ENCODE measurements at regions not wholly inside any gene's neighbourhood (a gene's known extent, or its start where the extent isn't known, plus 50 kb on each side); places are given as distances from the start of the nearest gene placed in this dataset.

GRCh38 chr4:167711517-167711916, 380.8 kb upstream of the ANXA10 start:
- intact Hi-C loops (cut with DNase I; ENCODE audit: low total_unique reads) = no loop called here
- in situ Hi-C loops (cut with MboI; ENCODE audit: low pct_ligation_motif_present in 1 of 4, low pct_unique_long_range_greater_than_20kb in 1 of 4, low sequenced_read_pairs in 3 of 4) = no loop called here
- TF ChIP-seq CTCF (IDR thresholded peaks at IDR 0.05) = no peak
- no peak for TF ChIP-seq POLR2A (IDR thresholded peaks at IDR 0.05)
- no peak for TF ChIP-seq POLR2AphosphoS5 (IDR thresholded peaks at IDR 0.05)
- TF ChIP-seq EP300 (IDR thresholded peaks at IDR 0.05; ENCODE audit: low read depth) = no peak
- no peaks in the 10 kb centered on the region for H3K27me3 ChIP-seq
- WGBS, 2 donors (ENCODE audit: low coverage in 1 of 2) = 49 to 55% methylated on average over 5 of the region's 5 CpGs
- no peaks in the 10 kb centered on the region for H3K9me3 ChIP-seq
- H3K4me1 ChIP-seq = no peaks in the 10 kb centered on the region
- H3K36me3 ChIP-seq = no peaks in the 10 kb centered on the region
- H3K4me3 ChIP-seq = no peak overlapping the region
- DNase-seq = no peak
- H3K27ac ChIP-seq = no peak overlapping the region

GRCh38 chr4:167713756-167714155, 378.6 kb upstream of the ANXA10 start:
- no peaks in the 10 kb centered on the region for H3K36me3 ChIP-seq
- H3K4me3 ChIP-seq = no peak overlapping the region
- 67 to 83% methylated on average over 1 of the region's 1 CpG for WGBS, 2 donors (ENCODE audit: low coverage in 1 of 2)
- H3K4me1 ChIP-seq = no peaks in the 10 kb centered on the region
- intact Hi-C loops (cut with DNase I; ENCODE audit: low total_unique reads) (no loop called here), in situ Hi-C loops (cut with MboI; ENCODE audit: low pct_ligation_motif_present in 1 of 4, low pct_unique_long_range_greater_than_20kb in 1 of 4, low sequenced_read_pairs in 3 of 4) (no loop called here)
- no peaks in the 10 kb centered on the region for H3K9me3 ChIP-seq
- no peak for DNase-seq
- H3K27me3 ChIP-seq = no peaks in the 10 kb centered on the region
- no peak for TF ChIP-seq POLR2AphosphoS5 (IDR thresholded peaks at IDR 0.05)
- no peak for TF ChIP-seq POLR2A (IDR thresholded peaks at IDR 0.05)
- TF ChIP-seq EP300 (IDR thresholded peaks at IDR 0.05; ENCODE audit: low read depth) = no peak
- TF ChIP-seq CTCF (IDR thresholded peaks at IDR 0.05) = no peak
- H3K27ac ChIP-seq = no peak overlapping the region

GRCh38 chr4:167715176-167715575, 377.2 kb upstream of the ANXA10 start:
- intact Hi-C loops (cut with DNase I; ENCODE audit: low total_unique reads) = no loop called here
- H3K27me3 ChIP-seq = no peaks in the 10 kb centered on the region
- in situ Hi-C loops (cut with MboI; ENCODE audit: low pct_ligation_motif_present in 1 of 4, low pct_unique_long_range_greater_than_20kb in 1 of 4, low sequenced_read_pairs in 3 of 4) = no loop called here
- TF ChIP-seq POLR2A (IDR thresholded peaks at IDR 0.05) = no peak
- TF ChIP-seq EP300 (IDR thresholded peaks at IDR 0.05; ENCODE audit: low read depth) = no peak
- no peak for TF ChIP-seq CTCF (IDR thresholded peaks at IDR 0.05)
- TF ChIP-seq POLR2AphosphoS5 (IDR thresholded peaks at IDR 0.05) = no peak
- no peaks in the 10 kb centered on the region for H3K4me1 ChIP-seq
- no peaks in the 10 kb centered on the region for H3K36me3 ChIP-seq
- no peak overlapping the region for H3K27ac ChIP-seq
- WGBS, 2 donors (ENCODE audit: low coverage in 1 of 2) = 44 to 67% methylated on average over 1 of the region's 1 CpG
- no peak overlapping the region for H3K4me3 ChIP-seq
- no peaks in the 10 kb centered on the region for H3K9me3 ChIP-seq
- no peak for DNase-seq

- no peaks in the 10 kb centered on the region for H3K27me3 ChIP-seq
- no peaks in the 10 kb centered on the region for H3K9me3 ChIP-seq
- no peaks in the 10 kb centered on the region for H3K4me1 ChIP-seq
- intact Hi-C loops (cut with DNase I; ENCODE audit: low total_unique reads) (no loop called here), in situ Hi-C loops (cut with MboI; ENCODE audit: low pct_ligation_motif_present in 1 of 4, low pct_unique_long_range_greater_than_20kb in 1 of 4, low sequenced_read_pairs in 3 of 4) (no loop called here)
- no peak overlapping the region for H3K4me3 ChIP-seq
- 20 to 94% methylated on average over 1 to 2 of the region's 2 CpGs for WGBS, 2 donors (ENCODE audit: low coverage in 1 of 2)
- no peak overlapping the region for H3K27ac ChIP-seq
- H3K36me3 ChIP-seq = no peaks in the 10 kb centered on the region
- TF ChIP-seq EP300 (IDR thresholded peaks at IDR 0.05; ENCODE audit: low read depth) = no peak
- no peak for TF ChIP-seq POLR2A (IDR thresholded peaks at IDR 0.05)
- no peak for TF ChIP-seq CTCF (IDR thresholded peaks at IDR 0.05)
- TF ChIP-seq POLR2AphosphoS5 (IDR thresholded peaks at IDR 0.05) = no peak
- no peak for DNase-seq
Measured at GRCh38 chr4:167717495-167717894, 374.8 kb upstream of the ANXA10 start.

All from transverse colon (tissue), 4 donors.